ENCODE measurements at regions not wholly inside any gene's neighbourhood (a gene's known extent, or its start where the extent isn't known, plus 50 kb on each side); places are given as distances from the start of the nearest gene placed in this dataset.

DNA sequence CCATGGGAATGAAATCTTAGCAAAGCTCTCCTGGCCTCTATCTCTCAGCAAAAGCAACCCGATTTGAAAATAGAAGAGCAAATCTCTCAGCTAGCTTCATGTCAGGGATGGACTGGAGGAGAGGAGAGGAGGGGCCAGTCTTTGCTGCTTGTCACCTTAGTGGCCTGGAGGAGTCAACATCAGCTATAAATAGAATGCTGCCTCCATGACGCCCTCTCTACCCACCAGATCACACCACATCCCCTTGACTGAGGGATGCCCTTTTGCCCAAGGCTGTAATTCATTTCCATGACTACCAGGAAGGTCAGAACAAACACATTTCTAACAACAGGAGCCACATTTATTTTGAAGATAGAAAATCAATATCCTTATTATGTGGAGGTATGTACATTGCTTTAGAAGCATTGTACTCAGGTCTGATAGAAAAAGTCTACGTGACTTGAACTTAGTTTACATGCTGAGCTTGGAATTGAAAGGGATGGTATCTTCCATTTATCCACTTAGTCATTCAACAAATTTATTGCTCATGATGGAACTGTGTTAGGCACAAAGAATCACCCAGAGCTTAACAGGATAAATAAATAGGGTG, 92.4 kb upstream of the LIFR start:
- FAIRE-seq: no peak
- CTCF ChIA-PET (ENCODE audit: partially characterized antibody): interaction anchor here (0.6 to 1.5 kb wide), 6 partner anchors 9 to 266 kb away, joined by 3 to 7 read pairs (median 4); no protein-coding TSS in a partner anchor
- TF ChIP-seq SP2 (IDR thresholded peaks at IDR 0.05; ENCODE audit: low read length): no peak

More for the DNA sequence above, 92.4 kb upstream of the LIFR start:
- H3K27me3 ChIP-seq (replicated peaks in 1 of 4; ENCODE audit: control insufficient read depth in 3 of 4, extremely low read depth in 1 of 4, insufficient read depth in 3 of 4, low read length in 3 of 4): no peaks in the 10 kb centered on the region
- no peaks in the 10 kb centered on the region for H4K20me1 ChIP-seq (replicated peaks in 1 of 2; ENCODE audit: control insufficient read depth in 1 of 2, insufficient read depth in 2 of 2, low read length in 2 of 2)
- H3K36me3 ChIP-seq (ENCODE audit: control insufficient read depth in 2 of 4, insufficient read depth in 4 of 4, low read length in 3 of 4): no peaks in the 10 kb centered on the region
- H2BK12ac ChIP-seq (ENCODE audit: low read depth, low read length): no peak overlapping the region
- no peak overlapping the region for H2BK15ac ChIP-seq (ENCODE audit: low read length)
- peak overlapping the region; percentile 25 for H3K4ac ChIP-seq (replicated peaks; ENCODE audit: insufficient read length, low read depth, low read length)
- no peak overlapping the region for H2BK120ac ChIP-seq (replicated peaks; ENCODE audit: low read depth, low read length)
- WGBS, 2 experiments (ENCODE audit: extremely low coverage in 1 of 2, insufficient coverage in 1 of 2, insufficient read length in 1 of 2, insufficient replicate concordance in 2 of 2, low coverage in 1 of 2, low lambda C conversion rate in 2 of 2, missing lambda C conversion rate in 1 of 2): 88% methylated on average over 3 of the region's 3 CpGs; no CpG with 5 or more reads in 1 of the 2 experiments
- DNase-seq (ENCODE audit: low read depth in 1 of 2, low spot score in 2 of 2): no peak
- no peaks in the 10 kb centered on the region for H3K79me2 ChIP-seq (ENCODE audit: control insufficient read depth in 1 of 2, insufficient read depth in 2 of 2, low read length in 2 of 2)
- no peak overlapping the region for H2AFZ ChIP-seq (ENCODE audit: low read length)
- H3K18ac ChIP-seq (ENCODE audit: extremely low read depth, low read length): no peak overlapping the region
- H2BK5ac ChIP-seq (ENCODE audit: low read depth, low read length): no peak overlapping the region
- no peaks in the 10 kb centered on the region for H3K9me3 ChIP-seq (ENCODE audit: insufficient read depth in 2 of 2, low read depth in 1 of 2, low read length in 1 of 2)
- H3K4me3 ChIP-seq (ENCODE audit: extremely low read depth in 1 of 4, insufficient read depth in 2 of 4, low read depth in 3 of 4, low read length in 4 of 4): no peak overlapping the region
- no peak overlapping the region for H2BK20ac ChIP-seq (ENCODE audit: low read length)
- no peaks in the 10 kb centered on the region for H3K4me1 ChIP-seq (replicated peaks in 1 of 4; ENCODE audit: control insufficient read depth in 3 of 4, insufficient read depth in 4 of 4, low read length in 3 of 4)
- H2AK5ac ChIP-seq (ENCODE audit: low read depth, low read length): no peak overlapping the region
- POLR2A ChIA-PET (ENCODE audit: partially characterized antibody): no interaction called here
- no peak overlapping the region for H3K14ac ChIP-seq (ENCODE audit: insufficient read length)
- H4K8ac ChIP-seq (ENCODE audit: extremely low read depth, insufficient read depth, low read length): no peak overlapping the region
- no peak overlapping the region for H3K27ac ChIP-seq (ENCODE audit: low read depth, low read length)
- H3K23ac ChIP-seq (ENCODE audit: insufficient read length): no peak overlapping the region
- H3K9ac ChIP-seq (replicated peaks in 1 of 4; ENCODE audit: extremely low read depth in 1 of 4, low read depth in 3 of 4, low read length in 3 of 4): no peak overlapping the region
- H4K91ac ChIP-seq (replicated peaks; ENCODE audit: insufficient read length, low read length): no peak overlapping the region
- no peaks in the 10 kb centered on the region for H3K79me1 ChIP-seq (ENCODE audit: low read depth, low read length)
- 0 out of 2 replicates have a peak, but pooled peaks cover 1% of the 10 kb centered on the region for H3K23me2 ChIP-seq (ENCODE audit: low read depth, low read length)
- no peak overlapping the region for H3K56ac ChIP-seq (replicated peaks; ENCODE audit: insufficient read length, low read depth, low read length)
- H3K4me2 ChIP-seq (ENCODE audit: insufficient read depth in 1 of 2, low read depth in 2 of 2, low read length in 2 of 2): no peak overlapping the region
- H4K5ac ChIP-seq (ENCODE audit: insufficient read length, low read depth, low read length): no peak overlapping the region

Measured in H1 (cell line).